Caco-2 (cell line): ENCODE measurements at regions not wholly inside any gene's neighbourhood (a gene's known extent, or its start where the extent isn't known, plus 50 kb on each side); places are given as distances from the start of the nearest gene placed in this dataset.

ENCODE experiments used
- BruUV-seq: library from RNA; stranded (reverse); fragments of 400-500 nt; replicated peaks from 2 replicates; lab custom pipeline; 2021; lab: Mats Ljungman, UMichigan
- CTCF ChIA-PET: fragments of 300-600 bp; sonication (Branson Sonifier 250); formaldehyde crosslinking; loops from one replicate; lab custom pipeline; 2022; ENCODE audit warnings: antibody characterized with exemption; lab: Charles Lee
- POLR2A ChIA-PET: fragments of 300-600 bp; sonication (Branson Sonifier 250); formaldehyde crosslinking; loops from one replicate; lab custom pipeline; 2022; ENCODE audit warnings: antibody characterized with exemption; lab: Charles Lee
- DNase-seq, 2 experiments: peaks; one replicate each; pipeline versions ENCODE4 v3.0.0 to v3.0.0-alpha.2; 2020 to 2022
- H3K27me3 ChIP-seq: replicated peaks from 2 replicates; pipeline ENCODE4 v1.6.0; 2011; ENCODE audit warnings: low read length; ENCODE audit not compliant: control insufficient read depth, insufficient read depth
- H3K36me3 ChIP-seq: 2 replicates; pipeline ENCODE4 v1.5.1; 2011; ENCODE audit warnings: low read length; ENCODE audit not compliant: control insufficient read depth, insufficient read depth
- H3K4me1 ChIP-seq: fragments of 250-450 bp; sonication (Bioruptor Pico); 2 replicates; pipeline ENCODE4 v1.5.1; 2020; ENCODE audit warnings: mild to moderate bottlenecking
- H3K4me3 ChIP-seq: 2 replicates; pipeline ENCODE4 v1.5.1; 2011; ENCODE audit warnings: low read depth, mild to moderate bottlenecking, control low read depth, low read length
- H3K9me3 ChIP-seq: fragments of 250-450 bp; sonication (Bioruptor Pico); 2 replicates; pipeline ENCODE4 v1.5.1; 2020; ENCODE audit warnings: mild to moderate bottlenecking, moderate library complexity
- H3K27ac Mint-ChIP-seq: one replicate; pipeline ENCODE4 v1.8.0; 2022; ENCODE audit warnings: mixed read lengths; ENCODE audit not compliant: unreplicated experiment
- H3K27me3 Mint-ChIP-seq: one replicate; pipeline ENCODE4 v1.8.0; 2022; ENCODE audit warnings: mixed read lengths; ENCODE audit not compliant: insufficient read depth, unreplicated experiment
- H3K36me3 Mint-ChIP-seq: one replicate; pipeline ENCODE4 v1.8.0; 2022; ENCODE audit warnings: mild to moderate bottlenecking, mixed read lengths; ENCODE audit not compliant: insufficient read depth, unreplicated experiment
- H3K4me1 Mint-ChIP-seq: one replicate; pipeline ENCODE4 v1.8.0; 2022; ENCODE audit warnings: low read depth, mixed read lengths; ENCODE audit not compliant: unreplicated experiment
- H3K4me3 Mint-ChIP-seq: one replicate; pipeline ENCODE4 v1.8.0; 2022; ENCODE audit warnings: mild to moderate bottlenecking, moderate library complexity, mixed read lengths; ENCODE audit not compliant: unreplicated experiment
- H3K9me3 Mint-ChIP-seq: one replicate; pipeline ENCODE4 v1.8.0; 2022; ENCODE audit warnings: mixed read lengths; ENCODE audit not compliant: unreplicated experiment
- intact Hi-C: fragments of 100-400 bp; cut with micrococcal nuclease; formaldehyde crosslinking; loops from one replicate; pipeline ENCODE4 v1.10.0; 2022; ENCODE audit not compliant: unreplicated experiment
- TF ChIP-seq, protein P1 (sequence below), 2 experiments: fragments of 200-600 bp in 1 of 2; IDR thresholded peaks; 1 replicate in 1 of 2; 2 replicates in 1 of 2; pipeline versions ENCODE4 v1.5.1 to v1.8.0; 2011 to 2022; ENCODE audit warnings: antibody characterized with exemption in 1 of 2, control low read depth in 1 of 2, inconsistent platforms in 1 of 2, low read depth in 1 of 2, low read length in 1 of 2, mild to moderate bottlenecking in 1 of 2, moderate library complexity in 1 of 2; ENCODE audit not compliant: insufficient read depth in 1 of 2, severe bottlenecking in 1 of 2, unreplicated experiment in 1 of 2

DNA sequence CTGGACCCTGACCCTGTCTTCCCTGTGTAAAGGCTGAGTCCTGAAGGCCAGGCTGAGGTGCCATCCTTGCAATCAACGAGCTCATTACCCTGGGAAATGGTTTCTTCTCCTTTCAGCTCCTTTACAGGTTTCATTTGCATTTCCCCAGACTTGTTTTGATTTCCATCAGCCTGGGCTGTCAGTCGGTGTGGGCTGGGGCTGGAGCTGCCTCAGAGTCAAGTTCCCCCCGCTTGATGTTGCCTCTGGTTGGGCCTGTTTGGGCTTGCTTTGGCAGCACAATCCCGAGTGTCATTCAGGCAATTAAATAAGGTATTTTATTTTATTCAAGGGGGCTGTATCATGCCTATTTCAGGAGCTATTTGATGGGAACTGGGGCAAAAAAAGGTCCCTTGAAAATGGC lies 424.9 kb downstream of the INSC start:
- H3K27me3 Mint-ChIP-seq = peaks cover 3% of the 10 kb centered on the region
- POLR2A ChIA-PET = no interaction called here
- no peaks in the 10 kb centered on the region for H3K36me3 ChIP-seq

DNA sequence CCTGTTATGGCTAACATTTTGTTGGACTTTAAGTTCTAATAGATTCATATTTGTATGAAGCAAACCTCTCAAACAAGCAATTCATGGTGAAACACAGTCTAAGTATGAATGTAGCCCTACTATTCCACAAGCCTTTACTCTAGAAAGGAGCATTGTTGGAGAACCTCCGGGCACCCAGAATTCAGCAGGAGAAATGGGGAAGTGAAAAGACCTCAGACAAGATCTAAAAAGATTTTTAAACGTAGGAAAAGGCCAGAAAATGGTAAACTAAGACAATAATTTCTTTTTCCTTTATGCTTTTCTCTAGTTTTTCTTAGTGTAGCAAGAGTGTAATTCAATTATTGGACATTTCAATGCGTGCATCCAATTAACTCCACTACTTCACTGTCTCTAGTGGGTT lies 426.4 kb downstream of the INSC start:
- Histone ChIP-seq H3K4me1 (no peaks in the 10 kb centered on the region), H3K36me3 (no peaks in the 10 kb centered on the region), H3K4me3 (no peak overlapping the region), H3K9me3 (no peaks in the 10 kb centered on the region), H3K27me3 (no peaks in the 10 kb centered on the region)
- Mint-ChIP-seq H3K36me3 (no peaks in the 10 kb centered on the region), H3K4me1 (no peaks in the 10 kb centered on the region), H3K9me3 (no peaks in the 10 kb centered on the region), H3K27ac (no peak overlapping the region), H3K27me3 (peaks cover 3% of the 10 kb centered on the region), H3K4me3 (no peak overlapping the region)
- intact Hi-C loops = no loop called here
- POLR2A ChIA-PET = no interaction called here
- CTCF ChIA-PET = no interaction called here
- BruUV-seq = no TSS peak
- TF ChIP-seq, protein P1, sequence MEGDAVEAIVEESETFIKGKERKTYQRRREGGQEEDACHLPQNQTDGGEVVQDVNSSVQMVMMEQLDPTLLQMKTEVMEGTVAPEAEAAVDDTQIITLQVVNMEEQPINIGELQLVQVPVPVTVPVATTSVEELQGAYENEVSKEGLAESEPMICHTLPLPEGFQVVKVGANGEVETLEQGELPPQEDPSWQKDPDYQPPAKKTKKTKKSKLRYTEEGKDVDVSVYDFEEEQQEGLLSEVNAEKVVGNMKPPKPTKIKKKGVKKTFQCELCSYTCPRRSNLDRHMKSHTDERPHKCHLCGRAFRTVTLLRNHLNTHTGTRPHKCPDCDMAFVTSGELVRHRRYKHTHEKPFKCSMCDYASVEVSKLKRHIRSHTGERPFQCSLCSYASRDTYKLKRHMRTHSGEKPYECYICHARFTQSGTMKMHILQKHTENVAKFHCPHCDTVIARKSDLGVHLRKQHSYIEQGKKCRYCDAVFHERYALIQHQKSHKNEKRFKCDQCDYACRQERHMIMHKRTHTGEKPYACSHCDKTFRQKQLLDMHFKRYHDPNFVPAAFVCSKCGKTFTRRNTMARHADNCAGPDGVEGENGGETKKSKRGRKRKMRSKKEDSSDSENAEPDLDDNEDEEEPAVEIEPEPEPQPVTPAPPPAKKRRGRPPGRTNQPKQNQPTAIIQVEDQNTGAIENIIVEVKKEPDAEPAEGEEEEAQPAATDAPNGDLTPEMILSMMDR (IDR thresholded peaks at IDR 0.05; ENCODE audit: insufficient read depth in 1 of 2, low read depth in 1 of 2, low read length in 1 of 2, severe bottlenecking in 1 of 2, unreplicated experiment in 1 of 2) = no peak
- no peak for DNase-seq

More for the DNA sequence above, 424.9 kb downstream of the INSC start:
- H3K4me3 ChIP-seq = no peak overlapping the region
- no peaks in the 10 kb centered on the region for H3K27me3 ChIP-seq
- Mint-ChIP-seq H3K36me3 (no peaks in the 10 kb centered on the region), H3K9me3 (no peaks in the 10 kb centered on the region), H3K27ac (no peak overlapping the region), H3K4me1 (no peaks in the 10 kb centered on the region), H3K4me3 (no peak overlapping the region)
- intact Hi-C loops = no loop called here
- no peaks in the 10 kb centered on the region for H3K9me3 ChIP-seq
- H3K4me1 ChIP-seq = no peaks in the 10 kb centered on the region
- DNase-seq = no peak
- TF ChIP-seq, protein P1 (IDR thresholded peaks at IDR 0.05; ENCODE audit: insufficient read depth in 1 of 2, low read depth in 1 of 2, low read length in 1 of 2, severe bottlenecking in 1 of 2, unreplicated experiment in 1 of 2) = no peak
- CTCF ChIA-PET = no interaction called here
- no TSS peak for BruUV-seq

DNA sequence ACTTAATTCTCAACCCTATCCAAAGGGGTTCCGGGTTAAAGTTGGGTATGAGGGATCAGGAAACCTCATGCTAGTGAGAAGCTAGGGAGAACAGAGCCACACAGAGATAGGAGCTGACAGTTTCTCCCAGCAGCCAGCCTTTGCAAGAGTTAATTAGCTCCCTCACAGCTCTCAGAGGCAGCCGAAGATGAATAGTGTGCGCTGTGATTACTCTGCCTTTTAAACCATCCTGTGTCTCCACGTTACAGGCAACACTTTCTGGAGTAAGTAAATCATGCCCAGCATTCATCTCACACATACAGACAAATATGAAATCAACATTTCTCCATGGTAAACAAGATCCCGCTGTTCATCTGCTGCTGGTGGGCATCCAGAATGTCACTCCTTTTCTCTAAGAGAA lies 429.6 kb downstream of the INSC start:
- H3K27me3 Mint-ChIP-seq = peaks cover 5% of the 10 kb centered on the region
- no peaks in the 10 kb centered on the region for H3K4me1 Mint-ChIP-seq

More for the DNA sequence above, 429.6 kb downstream of the INSC start:
- Histone ChIP-seq H3K4me1 (no peaks in the 10 kb centered on the region), H3K4me3 (no peak overlapping the region), H3K9me3 (no peaks in the 10 kb centered on the region), H3K36me3 (no peaks in the 10 kb centered on the region), H3K27me3 (no peaks in the 10 kb centered on the region)
- CTCF ChIA-PET = no interaction called here
- Mint-ChIP-seq H3K27ac (no peak overlapping the region), H3K36me3 (no peaks in the 10 kb centered on the region), H3K9me3 (no peaks in the 10 kb centered on the region), H3K4me3 (no peak overlapping the region)
- BruUV-seq = no TSS peak
- DNase-seq = no peak
- TF ChIP-seq, protein P1 (IDR thresholded peaks at IDR 0.05; ENCODE audit: insufficient read depth in 1 of 2, low read depth in 1 of 2, low read length in 1 of 2, severe bottlenecking in 1 of 2, unreplicated experiment in 1 of 2) = no peak
- intact Hi-C loops = no loop called here
- POLR2A ChIA-PET = no interaction called here
